ENCODE measurements at regions not wholly inside any gene's neighbourhood (a gene's known extent, or its start where the extent isn't known, plus 50 kb on each side); places are given as distances from the start of the nearest gene placed in this dataset.

GRCh38 chr16:48810436-48810802 is 200.4 kb upstream of the N4BP1 start:
- TF ChIP-seq, protein P1, sequence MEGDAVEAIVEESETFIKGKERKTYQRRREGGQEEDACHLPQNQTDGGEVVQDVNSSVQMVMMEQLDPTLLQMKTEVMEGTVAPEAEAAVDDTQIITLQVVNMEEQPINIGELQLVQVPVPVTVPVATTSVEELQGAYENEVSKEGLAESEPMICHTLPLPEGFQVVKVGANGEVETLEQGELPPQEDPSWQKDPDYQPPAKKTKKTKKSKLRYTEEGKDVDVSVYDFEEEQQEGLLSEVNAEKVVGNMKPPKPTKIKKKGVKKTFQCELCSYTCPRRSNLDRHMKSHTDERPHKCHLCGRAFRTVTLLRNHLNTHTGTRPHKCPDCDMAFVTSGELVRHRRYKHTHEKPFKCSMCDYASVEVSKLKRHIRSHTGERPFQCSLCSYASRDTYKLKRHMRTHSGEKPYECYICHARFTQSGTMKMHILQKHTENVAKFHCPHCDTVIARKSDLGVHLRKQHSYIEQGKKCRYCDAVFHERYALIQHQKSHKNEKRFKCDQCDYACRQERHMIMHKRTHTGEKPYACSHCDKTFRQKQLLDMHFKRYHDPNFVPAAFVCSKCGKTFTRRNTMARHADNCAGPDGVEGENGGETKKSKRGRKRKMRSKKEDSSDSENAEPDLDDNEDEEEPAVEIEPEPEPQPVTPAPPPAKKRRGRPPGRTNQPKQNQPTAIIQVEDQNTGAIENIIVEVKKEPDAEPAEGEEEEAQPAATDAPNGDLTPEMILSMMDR (IDR thresholded peaks at IDR 0.05): no peak
- TF ChIP-seq TCF7L2 (IDR thresholded peaks at IDR 0.05; ENCODE audit: low read depth, low read length) (no peak), SIN3A (IDR thresholded peaks at IDR 0.05; ENCODE audit: borderline replicate concordance, insufficient read depth, low read depth, low read length) (no peak), REST (IDR thresholded peaks at IDR 0.05; ENCODE audit: insufficient read depth in 1 of 2, low read depth in 2 of 2, low read length in 1 of 2) (no peak), POLR2AphosphoS5 (IDR thresholded peaks at IDR 0.05; ENCODE audit: low read depth, low read length) (no peak)

All from Panc1 (cell line).